Type B pancreatic cell (in vitro differentiated cells): ENCODE measurements at regions not wholly inside any gene's neighbourhood (a gene's known extent, or its start where the extent isn't known, plus 50 kb on each side); places are given as distances from the start of the nearest gene placed in this dataset.
"Not testable (repeated sequence)": the region's sequence is repeated elsewhere in the genome, so short reads cannot be mapped to it uniquely, and the experiment has no call there.

Experiments used
- DNase-seq: peaks from one replicate; pipeline ENCODE4 v3.0.0; 2021; ENCODE audit warnings: mixed read lengths; ENCODE audit not compliant: unreplicated experiment; ENCODE audit errors: extremely low spot score
- H3K27ac Mint-ChIP-seq: 2 replicates; pipeline ENCODE4 v1.8.0; 2021; ENCODE audit warnings: mild to moderate bottlenecking, mixed read lengths
- H3K27me3 Mint-ChIP-seq: 2 replicates; pipeline ENCODE4 v1.8.0; 2021; ENCODE audit warnings: mixed read lengths
- H3K36me3 Mint-ChIP-seq: 2 replicates; pipeline ENCODE4 v1.8.0; 2021; ENCODE audit warnings: mixed read lengths
- H3K4me1 Mint-ChIP-seq: one replicate; pipeline ENCODE4 v1.8.0; 2021; ENCODE audit warnings: mixed read lengths; ENCODE audit not compliant: unreplicated experiment
- H3K4me3 Mint-ChIP-seq: 2 replicates; pipeline ENCODE4 v1.8.0; 2021; ENCODE audit warnings: mild to moderate bottlenecking, mixed read lengths
- H3K9me3 Mint-ChIP-seq: 2 replicates; pipeline ENCODE4 v1.8.0; 2021; ENCODE audit warnings: mixed read lengths
- TF ChIP-seq, protein P1 (sequence below): fragments of 200-600 bp; sonication (generic); conservative IDR thresholded peaks from 2 replicates; pipeline ENCODE4 v1.5.0; 2021; ENCODE audit warnings: antibody characterized with exemption, mild to moderate bottlenecking

DNA sequence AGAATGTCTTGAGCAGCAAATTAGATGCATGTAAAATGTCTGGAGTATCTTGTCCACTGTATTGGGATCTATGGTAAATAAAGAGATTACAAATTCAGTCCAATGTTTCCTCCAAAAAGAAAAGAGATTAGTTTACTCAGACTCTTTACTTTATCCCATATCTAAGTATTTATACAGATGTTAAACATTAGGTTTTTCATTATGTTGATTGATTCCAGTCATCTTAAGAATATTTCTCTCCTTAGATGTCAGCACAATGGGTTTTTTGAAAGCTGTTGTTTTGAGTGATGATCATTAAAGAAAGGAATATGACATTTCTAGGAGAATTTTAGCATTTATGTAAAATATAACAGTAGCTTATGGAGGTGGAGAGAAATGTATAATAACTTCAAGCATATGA lies 938.9 kb downstream of the C4orf33 start:
- H3K9me3 Mint-ChIP-seq, result peaks cover 3% of the 10 kb centered on the region
- TF ChIP-seq, protein P1, sequence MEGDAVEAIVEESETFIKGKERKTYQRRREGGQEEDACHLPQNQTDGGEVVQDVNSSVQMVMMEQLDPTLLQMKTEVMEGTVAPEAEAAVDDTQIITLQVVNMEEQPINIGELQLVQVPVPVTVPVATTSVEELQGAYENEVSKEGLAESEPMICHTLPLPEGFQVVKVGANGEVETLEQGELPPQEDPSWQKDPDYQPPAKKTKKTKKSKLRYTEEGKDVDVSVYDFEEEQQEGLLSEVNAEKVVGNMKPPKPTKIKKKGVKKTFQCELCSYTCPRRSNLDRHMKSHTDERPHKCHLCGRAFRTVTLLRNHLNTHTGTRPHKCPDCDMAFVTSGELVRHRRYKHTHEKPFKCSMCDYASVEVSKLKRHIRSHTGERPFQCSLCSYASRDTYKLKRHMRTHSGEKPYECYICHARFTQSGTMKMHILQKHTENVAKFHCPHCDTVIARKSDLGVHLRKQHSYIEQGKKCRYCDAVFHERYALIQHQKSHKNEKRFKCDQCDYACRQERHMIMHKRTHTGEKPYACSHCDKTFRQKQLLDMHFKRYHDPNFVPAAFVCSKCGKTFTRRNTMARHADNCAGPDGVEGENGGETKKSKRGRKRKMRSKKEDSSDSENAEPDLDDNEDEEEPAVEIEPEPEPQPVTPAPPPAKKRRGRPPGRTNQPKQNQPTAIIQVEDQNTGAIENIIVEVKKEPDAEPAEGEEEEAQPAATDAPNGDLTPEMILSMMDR, result no peak
- H3K4me3 Mint-ChIP-seq, result no peak overlapping the region
- no peak for DNase-seq
- no peaks in the 10 kb centered on the region for H3K36me3 Mint-ChIP-seq
- peaks cover 6% of the 10 kb centered on the region for H3K27me3 Mint-ChIP-seq
- no peak overlapping the region for H3K27ac Mint-ChIP-seq
- peaks cover 5% of the 10 kb centered on the region for H3K4me1 Mint-ChIP-seq

- TF ChIP-seq, protein P1, result no peak
- no peak overlapping the region for H3K27ac Mint-ChIP-seq
- H3K4me1 Mint-ChIP-seq, result peaks cover 5% of the 10 kb centered on the region
- H3K27me3 Mint-ChIP-seq, result peaks cover 6% of the 10 kb centered on the region
- peaks cover 6% of the 10 kb centered on the region for H3K9me3 Mint-ChIP-seq
- H3K36me3 Mint-ChIP-seq, result no peaks in the 10 kb centered on the region
- no peak overlapping the region for H3K4me3 Mint-ChIP-seq
- no peak for DNase-seq
These were observed 939.4 kb downstream of the C4orf33 start for GRCh38 chr4:130035391-130035790.

- not testable (repeated sequence) for DNase-seq, H3K27ac Mint-ChIP-seq, H3K4me1 Mint-ChIP-seq, H3K9me3 Mint-ChIP-seq, H3K27me3 Mint-ChIP-seq, H3K4me3 Mint-ChIP-seq, H3K36me3 Mint-ChIP-seq
These were observed 941.9 kb downstream of the C4orf33 start for GRCh38 chr4:130037866-130038265.

DNA sequence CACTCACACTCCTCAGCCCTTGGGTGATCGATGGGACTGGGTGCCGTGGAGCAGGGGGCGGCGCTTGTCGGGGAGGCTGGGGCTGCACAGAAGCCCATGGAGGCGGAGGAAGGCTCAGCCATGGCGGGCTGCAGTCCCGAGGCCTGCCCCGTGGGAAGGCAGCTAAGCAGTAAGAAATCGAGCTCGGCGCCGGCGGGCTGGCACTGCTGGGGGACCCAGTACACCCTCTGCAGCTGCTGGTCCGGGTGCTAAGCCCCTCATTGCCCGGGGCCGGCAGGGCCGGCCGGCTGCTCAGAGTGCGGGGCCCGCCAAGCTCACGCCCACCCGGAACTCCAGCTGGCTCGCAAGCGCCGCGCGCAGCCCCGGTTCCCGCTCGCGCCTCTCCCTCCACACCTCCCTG lies 942.6 kb downstream of the C4orf33 start:
- H3K9me3 Mint-ChIP-seq, DNase-seq, H3K27ac Mint-ChIP-seq, H3K4me1 Mint-ChIP-seq, H3K36me3 Mint-ChIP-seq, H3K4me3 Mint-ChIP-seq, H3K27me3 Mint-ChIP-seq: not testable (repeated sequence)

GRCh38 chr4:130043732-130044160 lies 947.8 kb downstream of the C4orf33 start:
- no peak overlapping the region for H3K4me3 Mint-ChIP-seq
- H3K4me1 Mint-ChIP-seq, result peaks cover 9% of the 10 kb centered on the region
- H3K27me3 Mint-ChIP-seq, result no peaks in the 10 kb centered on the region
- DNase-seq, result no peak
- peaks cover 7% of the 10 kb centered on the region for H3K9me3 Mint-ChIP-seq
- no peak overlapping the region for H3K27ac Mint-ChIP-seq
- TF ChIP-seq, protein P1, result no peak
- H3K36me3 Mint-ChIP-seq, result no peaks in the 10 kb centered on the region

DNA sequence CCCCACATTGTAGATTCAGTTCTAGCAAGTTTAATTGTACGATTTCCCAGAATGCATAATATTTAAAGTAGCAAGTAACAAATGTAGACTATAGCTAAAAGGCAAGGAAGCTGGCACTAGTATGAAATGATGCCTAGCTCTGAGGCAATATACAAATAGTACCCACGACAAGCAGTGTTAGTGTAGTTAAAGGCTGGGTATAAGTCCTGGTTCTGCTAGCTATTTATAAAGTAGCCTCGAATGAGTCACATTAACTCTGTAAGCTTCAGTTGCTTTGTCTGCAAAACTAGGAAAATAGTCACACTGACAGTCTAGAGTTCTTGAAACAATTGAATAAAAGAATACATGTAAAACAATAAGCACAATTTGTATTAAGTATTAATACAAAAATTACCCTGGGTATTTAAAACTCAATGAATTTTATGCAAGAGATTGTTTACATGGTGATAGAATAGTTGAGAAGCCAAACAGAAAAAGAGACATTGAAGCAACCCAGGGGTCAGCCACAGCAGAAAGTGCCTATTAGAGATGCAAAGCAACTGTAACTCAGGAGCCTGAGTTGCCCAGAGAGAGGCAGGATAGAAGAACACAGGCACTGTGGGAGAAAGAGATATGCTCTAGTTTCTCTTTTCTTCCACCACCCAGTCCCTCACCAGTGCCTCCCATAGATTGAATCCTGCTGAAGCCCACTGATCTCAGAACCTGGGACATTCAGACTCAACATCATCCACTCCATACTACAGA lies 949.0 kb downstream of the C4orf33 start:
- no peaks in the 10 kb centered on the region for H3K27me3 Mint-ChIP-seq
- no peak overlapping the region for H3K4me3 Mint-ChIP-seq
- TF ChIP-seq, protein P1, result no peak
- H3K36me3 Mint-ChIP-seq, result no peaks in the 10 kb centered on the region
- no peak overlapping the region for H3K27ac Mint-ChIP-seq
- H3K4me1 Mint-ChIP-seq, result peaks cover 9% of the 10 kb centered on the region
- H3K9me3 Mint-ChIP-seq, result peaks cover 6% of the 10 kb centered on the region
- no peak for DNase-seq

DNA sequence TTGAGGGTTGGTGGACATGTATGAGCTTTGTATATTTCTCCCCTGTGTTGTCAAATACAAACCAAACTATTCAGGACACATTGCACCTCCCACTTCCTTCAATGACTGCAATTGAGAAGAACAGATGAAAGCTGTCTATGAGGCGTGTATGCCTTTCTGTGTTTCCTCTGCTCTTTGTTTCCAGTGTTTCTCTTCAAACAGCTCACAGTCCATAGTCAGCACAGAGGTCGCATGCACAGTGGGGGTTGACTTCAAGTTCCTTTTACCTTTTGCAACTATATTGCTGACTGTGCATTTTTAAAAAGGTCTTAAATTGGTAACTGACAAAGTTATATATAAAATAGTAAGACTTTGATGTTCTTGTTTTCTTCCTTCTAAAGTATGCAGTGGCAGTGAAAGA lies 957.8 kb downstream of the C4orf33 start:
- H3K4me1 Mint-ChIP-seq, result peaks cover 12% of the 10 kb centered on the region
- DNase-seq, result no peak
- TF ChIP-seq, protein P1, result no peak
- H3K36me3 Mint-ChIP-seq, result no peaks in the 10 kb centered on the region
- H3K4me3 Mint-ChIP-seq, result no peak overlapping the region
- H3K27me3 Mint-ChIP-seq, result no peaks in the 10 kb centered on the region
- H3K9me3 Mint-ChIP-seq, result peaks cover 7% of the 10 kb centered on the region
- H3K27ac Mint-ChIP-seq, result no peak overlapping the region
